OCI-LY1 (cell line): ENCODE measurements at regions not wholly inside any gene's neighbourhood (a gene's known extent, or its start where the extent isn't known, plus 50 kb on each side); places are given as distances from the start of the nearest gene placed in this dataset.

ENCODE experiments used
- H2AFZ ChIP-seq: fragments of 200-600 bp; sonication (generic), shearing (Covaris generic); 2 replicates; pipeline ENCODE4 v1.6.0; 2014; ENCODE audit warnings: antibody characterized with exemption, mild to moderate bottlenecking, low read length
- H3F3A ChIP-seq: fragments of 200-600 bp; sonication (generic), shearing (Covaris generic); 2 replicates; pipeline ENCODE4 v1.6.0; 2014; ENCODE audit warnings: mild to moderate bottlenecking, antibody characterized with exemption, low read length, moderate library complexity; ENCODE audit not compliant: insufficient read depth
- H3K27ac ChIP-seq: fragments of 200-600 bp; sonication (generic); 2 replicates; pipeline ENCODE4 v1.5.1; 2014; ENCODE audit warnings: low read length, mixed run types, mild to moderate bottlenecking, low read depth; ENCODE audit not compliant: poor library complexity, severe bottlenecking
- H3K27me3 ChIP-seq: fragments of 200-600 bp; sonication (generic); 2 replicates; pipeline ENCODE4 v1.6.0; 2014; ENCODE audit warnings: antibody characterized with exemption, mild to moderate bottlenecking, low read length, moderate library complexity; ENCODE audit not compliant: insufficient read depth
- H3K36me3 ChIP-seq: fragments of 200-600 bp; sonication (generic); 2 replicates; pipeline ENCODE4 v1.6.1; 2014; ENCODE audit warnings: mild to moderate bottlenecking, antibody characterized with exemption, low read length, moderate library complexity, mixed read lengths; ENCODE audit not compliant: insufficient read depth
- H3K4me1 ChIP-seq: fragments of 200-600 bp; sonication (generic); 2 replicates; pipeline ENCODE4 v1.5.1; 2014; ENCODE audit warnings: mild to moderate bottlenecking, low read length, moderate library complexity; ENCODE audit not compliant: insufficient read depth, severe bottlenecking
- H3K4me2 ChIP-seq: fragments of 200-600 bp; sonication (generic), shearing (Covaris generic); 2 replicates; pipeline ENCODE4 v1.6.1; 2014; ENCODE audit warnings: low read length
- H3K4me3 ChIP-seq: fragments of 200-600 bp; sonication (generic); 2 replicates; pipeline ENCODE4 v1.5.1; 2014; ENCODE audit warnings: low read length, low read depth, mild to moderate bottlenecking, mixed read lengths; ENCODE audit not compliant: poor library complexity, severe bottlenecking
- H3K79me2 ChIP-seq: fragments of 200-600 bp; shearing (Covaris generic); 2 replicates; pipeline ENCODE4 v1.6.1; 2016; ENCODE audit warnings: mixed run types, low read length, mixed read lengths; ENCODE audit not compliant: insufficient read depth
- H3K9ac ChIP-seq: fragments of 200-600 bp; sonication (generic), shearing (Covaris generic); 2 replicates; pipeline ENCODE4 v1.6.1; 2014; ENCODE audit warnings: mild to moderate bottlenecking, low read length, mixed read lengths
- H3K9me2 ChIP-seq: fragments of 200-600 bp; sonication (generic), shearing (Covaris generic); 2 replicates; pipeline ENCODE4 v1.6.1; 2014; ENCODE audit warnings: low read depth, mild to moderate bottlenecking, low read length, mixed read lengths
- H3K9me3 ChIP-seq: fragments of 200-600 bp; shearing (Covaris generic); 2 replicates; pipeline ENCODE4 v1.6.1; 2014; ENCODE audit warnings: low read length, mixed read lengths
- H4K20me1 ChIP-seq: fragments of 200-600 bp; sonication (generic), shearing (Covaris generic); 2 replicates; pipeline ENCODE4 v1.6.0; 2016; ENCODE audit warnings: mild to moderate bottlenecking, low read length; ENCODE audit not compliant: insufficient read depth
- EZH2 ChIP-seq: fragments of 200-600 bp; sonication (generic), shearing (Covaris generic); IDR thresholded peaks from 2 replicates; pipeline ENCODE4 v1.8.0; 2017; ENCODE audit warnings: borderline replicate concordance, mixed run types, mild to moderate bottlenecking, antibody characterized with exemption, low read length, moderate library complexity, mixed read lengths
- TF ChIP-seq, protein P1 (sequence below): fragments of 200-600 bp; sonication (generic), shearing (Covaris generic); IDR thresholded peaks from 2 replicates; pipeline ENCODE4 v1.5.1; 2017; ENCODE audit warnings: mild to moderate bottlenecking, antibody characterized with exemption, low read length, moderate library complexity, mixed read lengths

DNA sequence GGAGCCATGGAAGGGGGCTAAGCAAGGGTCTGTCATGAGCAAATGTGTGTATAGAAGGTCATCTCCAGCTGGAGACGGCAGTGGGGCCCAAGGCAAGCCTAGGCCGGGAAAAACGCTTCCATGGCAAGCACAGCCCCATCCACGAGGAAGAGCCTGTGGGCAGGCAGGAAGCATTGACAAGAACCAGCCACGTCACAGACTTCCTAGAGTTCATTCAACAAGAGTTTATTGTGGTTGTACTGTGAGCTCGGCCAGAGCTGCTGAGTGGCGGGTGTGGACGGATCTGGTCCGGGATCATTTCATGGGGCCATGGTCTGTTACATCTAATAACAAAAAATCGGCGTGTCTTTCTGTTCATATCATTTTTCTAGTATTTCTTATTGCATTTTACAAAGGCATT, 311.7 kb downstream of the TMEM121 start:
- Histone ChIP-seq H3K4me2 (no peak overlapping the region), H2AFZ (no peak overlapping the region), H3K4me3 (no peak overlapping the region), H3K4me1 (no peaks in the 10 kb centered on the region), H3F3A (no peaks in the 10 kb centered on the region), H4K20me1 (no peaks in the 10 kb centered on the region), H3K79me2 (no peaks in the 10 kb centered on the region), H3K9me2 (no peaks in the 10 kb centered on the region), H3K27me3 (no peaks in the 10 kb centered on the region), H3K9me3 (no peaks in the 10 kb centered on the region), H3K27ac (no peak overlapping the region), H3K36me3 (0 out of 2 replicates have a peak, but pooled peaks cover under 1% of the 10 kb centered on the region), H3K9ac (no peak overlapping the region)
- TF ChIP-seq, protein P1, sequence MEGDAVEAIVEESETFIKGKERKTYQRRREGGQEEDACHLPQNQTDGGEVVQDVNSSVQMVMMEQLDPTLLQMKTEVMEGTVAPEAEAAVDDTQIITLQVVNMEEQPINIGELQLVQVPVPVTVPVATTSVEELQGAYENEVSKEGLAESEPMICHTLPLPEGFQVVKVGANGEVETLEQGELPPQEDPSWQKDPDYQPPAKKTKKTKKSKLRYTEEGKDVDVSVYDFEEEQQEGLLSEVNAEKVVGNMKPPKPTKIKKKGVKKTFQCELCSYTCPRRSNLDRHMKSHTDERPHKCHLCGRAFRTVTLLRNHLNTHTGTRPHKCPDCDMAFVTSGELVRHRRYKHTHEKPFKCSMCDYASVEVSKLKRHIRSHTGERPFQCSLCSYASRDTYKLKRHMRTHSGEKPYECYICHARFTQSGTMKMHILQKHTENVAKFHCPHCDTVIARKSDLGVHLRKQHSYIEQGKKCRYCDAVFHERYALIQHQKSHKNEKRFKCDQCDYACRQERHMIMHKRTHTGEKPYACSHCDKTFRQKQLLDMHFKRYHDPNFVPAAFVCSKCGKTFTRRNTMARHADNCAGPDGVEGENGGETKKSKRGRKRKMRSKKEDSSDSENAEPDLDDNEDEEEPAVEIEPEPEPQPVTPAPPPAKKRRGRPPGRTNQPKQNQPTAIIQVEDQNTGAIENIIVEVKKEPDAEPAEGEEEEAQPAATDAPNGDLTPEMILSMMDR: no peak
- no peak for TF ChIP-seq EZH2

DNA sequence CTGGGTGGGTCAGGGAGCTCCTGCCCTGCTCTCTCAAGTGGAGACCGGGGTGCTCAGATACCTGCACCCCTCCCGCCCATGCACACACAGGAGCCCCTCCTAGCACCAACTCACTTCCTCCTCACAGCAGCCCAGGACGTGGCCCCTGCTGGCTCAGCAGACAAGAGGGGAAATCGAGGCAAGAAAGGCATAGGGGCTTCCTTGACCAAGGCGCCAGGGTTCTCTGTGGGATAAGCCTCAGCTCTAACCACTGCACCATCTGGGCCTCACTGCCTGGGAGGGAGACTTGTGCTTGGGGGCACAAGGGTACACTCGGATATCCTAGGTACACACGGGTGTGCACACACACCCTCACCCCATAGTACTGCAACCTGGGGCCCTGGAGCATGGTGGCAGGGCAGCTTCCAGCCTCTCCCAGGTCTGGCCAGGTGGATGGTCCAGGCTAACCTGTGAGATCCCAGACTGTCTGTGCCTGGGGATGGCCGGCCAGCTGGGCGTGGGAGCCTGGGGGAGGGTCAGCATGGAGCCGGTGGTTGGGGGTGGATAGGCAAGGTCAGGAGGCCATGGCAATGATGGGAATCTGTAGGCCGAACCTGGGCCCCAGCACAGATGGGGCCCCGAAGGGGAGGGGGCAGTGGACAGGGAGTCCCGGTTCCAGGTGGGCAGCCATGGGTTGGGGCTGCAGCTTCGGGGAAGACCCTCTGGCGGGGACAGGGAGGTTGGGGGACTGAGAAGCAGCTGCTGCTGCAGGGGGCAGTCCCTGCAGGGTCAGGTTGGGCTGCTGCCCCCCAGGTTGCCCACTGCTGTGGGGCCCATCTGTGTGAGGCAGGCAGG, 312.4 kb downstream of the TMEM121 start:
- H3K4me1 ChIP-seq: no peaks in the 10 kb centered on the region
- no peaks in the 10 kb centered on the region for H3K9me3 ChIP-seq
- H3K9me2 ChIP-seq: no peaks in the 10 kb centered on the region
- no peaks in the 10 kb centered on the region for H3F3A ChIP-seq
- H3K79me2 ChIP-seq: no peaks in the 10 kb centered on the region
- H3K4me3 ChIP-seq: no peak overlapping the region
- no peak overlapping the region for H3K27ac ChIP-seq
- no peak overlapping the region for H3K9ac ChIP-seq
- no peak for TF ChIP-seq EZH2
- TF ChIP-seq, protein P1: no peak
- no peak overlapping the region for H3K4me2 ChIP-seq
- no peaks in the 10 kb centered on the region for H4K20me1 ChIP-seq
- no peaks in the 10 kb centered on the region for H3K27me3 ChIP-seq
- no peak overlapping the region for H2AFZ ChIP-seq
- H3K36me3 ChIP-seq: 0 out of 2 replicates have a peak, but pooled peaks cover 4% of the 10 kb centered on the region

DNA sequence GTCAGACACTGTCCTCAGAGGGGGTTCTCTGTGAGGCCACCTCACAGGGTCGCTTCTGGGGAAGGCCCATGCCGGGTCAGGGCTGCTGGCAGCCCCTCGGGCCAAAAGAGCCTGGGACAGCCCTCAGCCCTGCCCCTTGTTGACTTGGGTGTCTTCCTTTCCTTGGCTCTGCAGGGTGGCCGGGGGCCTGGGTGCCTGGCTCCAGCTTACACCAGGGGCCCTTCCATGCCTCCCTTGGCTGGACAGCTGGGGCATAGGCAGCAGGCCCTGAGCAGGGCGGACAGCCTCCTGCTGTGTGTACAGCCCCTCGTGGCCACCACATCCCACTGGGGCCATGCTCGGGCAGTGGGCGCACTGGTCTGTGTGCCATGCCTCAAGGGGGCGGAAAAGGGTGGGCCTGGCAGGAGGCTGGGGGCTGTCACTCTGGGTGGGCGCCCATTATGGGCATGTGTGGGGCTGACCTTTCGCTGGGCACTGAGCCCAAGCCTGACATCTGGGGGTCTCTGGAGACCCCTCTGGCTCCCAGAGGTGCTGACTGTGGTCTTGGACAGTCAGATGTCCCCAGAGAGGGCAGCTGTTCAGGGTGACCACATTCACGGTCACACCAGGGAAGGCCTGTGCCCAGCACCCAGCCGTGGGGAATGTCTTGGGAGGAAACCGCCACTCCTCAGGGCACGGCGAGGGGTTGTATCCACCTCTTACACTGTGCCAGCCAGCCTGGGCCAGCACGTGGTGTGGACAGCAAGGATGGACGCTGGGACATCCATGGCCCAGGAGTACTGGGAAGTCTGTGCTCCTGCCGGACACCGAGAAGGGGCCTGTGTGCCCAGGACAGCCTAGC, 313.3 kb downstream of the TMEM121 start:
- no peaks in the 10 kb centered on the region for H3K4me1 ChIP-seq
- no peak overlapping the region for H3K4me2 ChIP-seq
- H2AFZ ChIP-seq: no peak overlapping the region
- no peaks in the 10 kb centered on the region for H4K20me1 ChIP-seq
- TF ChIP-seq, protein P1: no peak
- no peak for TF ChIP-seq EZH2
- no peak overlapping the region for H3K9ac ChIP-seq
- H3K9me3 ChIP-seq: no peaks in the 10 kb centered on the region
- no peaks in the 10 kb centered on the region for H3K9me2 ChIP-seq
- H3K36me3 ChIP-seq: 0 out of 2 replicates have a peak, but pooled peaks cover 4% of the 10 kb centered on the region
- H3K4me3 ChIP-seq: no peak overlapping the region
- no peaks in the 10 kb centered on the region for H3K79me2 ChIP-seq
- no peak overlapping the region for H3K27ac ChIP-seq
- H3F3A ChIP-seq: no peaks in the 10 kb centered on the region
- H3K27me3 ChIP-seq: no peaks in the 10 kb centered on the region
